ENCODE measurements at regions not wholly inside any gene's neighbourhood (a gene's known extent, or its start where the extent isn't known, plus 50 kb on each side); places are given as distances from the start of the nearest gene placed in this dataset.
"Not testable (repeated sequence)": the region's sequence is repeated elsewhere in the genome, so short reads cannot be mapped to it uniquely, and the experiment has no call there.

- H3K36me3 Mint-ChIP-seq (ENCODE audit: unreplicated experiment); H3K27me3 Mint-ChIP-seq (ENCODE audit: unreplicated experiment); H3K4me3 Mint-ChIP-seq (ENCODE audit: unreplicated experiment); H3K4me1 Mint-ChIP-seq (ENCODE audit: unreplicated experiment); DNase-seq (ENCODE audit: extremely low spot score, unreplicated experiment); H3K9me3 Mint-ChIP-seq (ENCODE audit: unreplicated experiment); H3K27ac Mint-ChIP-seq (ENCODE audit: unreplicated experiment): not testable (repeated sequence)
These were observed 556.1 kb upstream of the ADGRL2 start for GRCh38 chr1:81244612-81245011.

- Mint-ChIP-seq H3K36me3 (ENCODE audit: unreplicated experiment) (no peaks in the 10 kb centered on the region), H3K4me3 (ENCODE audit: unreplicated experiment) (no peak overlapping the region), H3K4me1 (ENCODE audit: unreplicated experiment) (peaks cover 15% of the 10 kb centered on the region), H3K9me3 (ENCODE audit: unreplicated experiment) (no peaks in the 10 kb centered on the region), H3K27ac (ENCODE audit: unreplicated experiment) (no peak overlapping the region), H3K27me3 (ENCODE audit: unreplicated experiment) (peaks cover 11% of the 10 kb centered on the region)
- no peak for DNase-seq (ENCODE audit: extremely low spot score, unreplicated experiment)
- no peak for TF ChIP-seq CTCF (IDR thresholded peaks at IDR 0.05)
These were observed 558.6 kb upstream of the ADGRL2 start for GRCh38 chr1:81242103-81242502.

- Mint-ChIP-seq H3K9me3 (ENCODE audit: unreplicated experiment) (no peaks in the 10 kb centered on the region), H3K4me1 (ENCODE audit: unreplicated experiment) (peaks cover 16% of the 10 kb centered on the region), H3K4me3 (ENCODE audit: unreplicated experiment) (peak overlapping the region; percentile 64), H3K27me3 (ENCODE audit: unreplicated experiment) (peaks cover 11% of the 10 kb centered on the region), H3K27ac (ENCODE audit: unreplicated experiment) (no peak overlapping the region), H3K36me3 (ENCODE audit: unreplicated experiment) (no peaks in the 10 kb centered on the region)
- no peak for DNase-seq (ENCODE audit: extremely low spot score, unreplicated experiment)
- TF ChIP-seq CTCF (IDR thresholded peaks at IDR 0.05): no peak
These were observed 562.6 kb upstream of the ADGRL2 start for GRCh38 chr1:81238129-81238528.

GRCh38 chr1:81237473-81238089 is 563.2 kb upstream of the ADGRL2 start:
- TF ChIP-seq CTCF (IDR thresholded peaks at IDR 0.05): no peak
- no peaks in the 10 kb centered on the region for H3K9me3 Mint-ChIP-seq (ENCODE audit: unreplicated experiment)
- H3K27ac Mint-ChIP-seq (ENCODE audit: unreplicated experiment): no peak overlapping the region
- DNase-seq (ENCODE audit: extremely low spot score, unreplicated experiment): no peak
- H3K27me3 Mint-ChIP-seq (ENCODE audit: unreplicated experiment): peaks cover 11% of the 10 kb centered on the region
- no peaks in the 10 kb centered on the region for H3K36me3 Mint-ChIP-seq (ENCODE audit: unreplicated experiment)
- H3K4me1 Mint-ChIP-seq (ENCODE audit: unreplicated experiment): peaks cover 19% of the 10 kb centered on the region
- peak overlapping the region; percentile 64 for H3K4me3 Mint-ChIP-seq (ENCODE audit: unreplicated experiment)

- no peaks in the 10 kb centered on the region for H3K36me3 Mint-ChIP-seq (ENCODE audit: unreplicated experiment)
- no peak for TF ChIP-seq CTCF (IDR thresholded peaks at IDR 0.05)
- no peak overlapping the region for H3K27ac Mint-ChIP-seq (ENCODE audit: unreplicated experiment)
- H3K27me3 Mint-ChIP-seq (ENCODE audit: unreplicated experiment): peaks cover 6% of the 10 kb centered on the region
- no peak for DNase-seq (ENCODE audit: extremely low spot score, unreplicated experiment)
- H3K4me3 Mint-ChIP-seq (ENCODE audit: unreplicated experiment): no peak overlapping the region
- peaks cover 36% of the 10 kb centered on the region for H3K4me1 Mint-ChIP-seq (ENCODE audit: unreplicated experiment)
- no peaks in the 10 kb centered on the region for H3K9me3 Mint-ChIP-seq (ENCODE audit: unreplicated experiment)
These were observed 566.5 kb upstream of the ADGRL2 start for GRCh38 chr1:81234237-81234636.

- TF ChIP-seq CTCF (IDR thresholded peaks at IDR 0.05): no peak
- no peak overlapping the region for H3K4me3 Mint-ChIP-seq (ENCODE audit: unreplicated experiment)
- peaks cover 2% of the 10 kb centered on the region for H3K27me3 Mint-ChIP-seq (ENCODE audit: unreplicated experiment)
- H3K27ac Mint-ChIP-seq (ENCODE audit: unreplicated experiment): no peak overlapping the region
- H3K4me1 Mint-ChIP-seq (ENCODE audit: unreplicated experiment): peaks cover 34% of the 10 kb centered on the region
- H3K36me3 Mint-ChIP-seq (ENCODE audit: unreplicated experiment): no peaks in the 10 kb centered on the region
- H3K9me3 Mint-ChIP-seq (ENCODE audit: unreplicated experiment): no peaks in the 10 kb centered on the region
- no peak for DNase-seq (ENCODE audit: extremely low spot score, unreplicated experiment)
These were observed 567.1 kb upstream of the ADGRL2 start for GRCh38 chr1:81233591-81233990.
